Fibroblast of skin of left biceps (primary cell): ENCODE measurements at regions not wholly inside any gene's neighbourhood (a gene's known extent, or its start where the extent isn't known, plus 50 kb on each side); places are given as distances from the start of the nearest gene placed in this dataset.
"Not testable (repeated sequence)": the region's sequence is repeated elsewhere in the genome, so short reads cannot be mapped to it uniquely, and the experiment has no call there.

Experiments used
- DNase-seq, 2 experiments: peaks; one replicate each; pipeline ENCODE4 v3.0.0-alpha.2; 2013; ENCODE audit warnings: low read depth in 2 of 2

GRCh38 chr6:53446151-53446550 is 97.4 kb upstream of the ELOVL5 start:
- DNase-seq, result no peak

- no peak for DNase-seq
Observed at GRCh38 chr6:53441761-53442160, 93.0 kb upstream of the ELOVL5 start.

- DNase-seq, result no peak
Observed at GRCh38 chr6:53441035-53441493, 92.3 kb upstream of the ELOVL5 start.

GRCh38 chr6:53440336-53440945 is 91.7 kb upstream of the ELOVL5 start:
- DNase-seq, result no peak

- DNase-seq, result no peak
Observed at GRCh38 chr6:53439556-53439955, 90.8 kb upstream of the ELOVL5 start.

- DNase-seq, result peak; percentile 34 to 37
Observed at GRCh38 chr6:53437557-53438202, 88.9 kb upstream of the ELOVL5 start.

- DNase-seq, result no peak
Observed at GRCh38 chr6:53436526-53437303, 88.0 kb upstream of the ELOVL5 start.

GRCh38 chr6:53433951-53434285 is 85.2 kb upstream of the ELOVL5 start:
- no peak for DNase-seq

- DNase-seq, result no peak
Observed at GRCh38 chr6:53433261-53433950, 84.7 kb upstream of the ELOVL5 start.

- no peak for DNase-seq
Observed at GRCh38 chr6:53432318-53433161, 83.8 kb upstream of the ELOVL5 start.

- DNase-seq, result no peak
Observed at GRCh38 chr6:53431704-53432103, 83.0 kb upstream of the ELOVL5 start.

GRCh38 chr6:53429401-53429800 is 80.7 kb upstream of the ELOVL5 start:
- no peak for DNase-seq

- no peak for DNase-seq
Observed at GRCh38 chr6:53428886-53429285, 80.1 kb upstream of the ELOVL5 start.

GRCh38 chr6:53426667-53427270 is 78.0 kb upstream of the ELOVL5 start:
- no peak for DNase-seq

- DNase-seq, result no peak
Observed at GRCh38 chr6:53426117-53426516, 77.4 kb upstream of the ELOVL5 start.

GRCh38 chr6:53424976-53425718 is 76.4 kb upstream of the ELOVL5 start:
- no peak for DNase-seq

- no peak for DNase-seq
Observed at GRCh38 chr6:53424300-53424699, 75.5 kb upstream of the ELOVL5 start.

GRCh38 chr6:53423560-53423959 is 74.8 kb upstream of the ELOVL5 start:
- DNase-seq, result not testable (repeated sequence)

GRCh38 chr6:53419026-53419425 is 70.3 kb upstream of the ELOVL5 start:
- no peak for DNase-seq

GRCh38 chr6:53418288-53418687 is 69.5 kb upstream of the ELOVL5 start:
- DNase-seq, result no peak
